ENCODE measurements at regions not wholly inside any gene's neighbourhood (a gene's known extent, or its start where the extent isn't known, plus 50 kb on each side); places are given as distances from the start of the nearest gene placed in this dataset.

DNA sequence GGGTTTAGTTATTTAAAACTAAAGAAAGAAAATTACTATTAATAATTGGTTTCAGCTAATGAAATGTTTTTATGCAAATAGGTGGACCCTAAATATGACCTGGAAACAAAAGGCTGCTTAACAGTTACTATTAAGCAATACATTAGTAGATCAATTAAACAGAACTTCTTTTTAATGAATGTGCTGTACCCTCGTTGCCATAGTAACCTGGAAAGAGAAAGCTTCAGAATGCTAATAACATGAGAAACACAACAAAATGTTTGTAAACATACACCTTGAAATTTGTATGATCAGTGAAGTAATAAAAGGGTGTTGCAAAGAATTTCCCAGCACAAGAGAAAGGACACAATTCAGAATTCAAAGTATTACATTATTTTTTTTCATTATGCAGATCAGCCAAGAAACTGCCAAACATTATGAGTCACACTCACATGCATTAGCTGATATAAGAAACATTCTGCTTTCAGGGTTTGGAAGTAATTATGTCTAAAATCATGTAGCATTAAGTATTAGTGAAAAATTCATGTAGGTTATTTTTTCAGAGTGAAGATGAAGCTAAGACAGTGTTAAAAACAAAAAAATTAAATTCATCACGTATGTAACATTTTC is 348.3 kb downstream of the ISL1 start:
- POLR2A ChIA-PET = no interaction called here

DNA sequence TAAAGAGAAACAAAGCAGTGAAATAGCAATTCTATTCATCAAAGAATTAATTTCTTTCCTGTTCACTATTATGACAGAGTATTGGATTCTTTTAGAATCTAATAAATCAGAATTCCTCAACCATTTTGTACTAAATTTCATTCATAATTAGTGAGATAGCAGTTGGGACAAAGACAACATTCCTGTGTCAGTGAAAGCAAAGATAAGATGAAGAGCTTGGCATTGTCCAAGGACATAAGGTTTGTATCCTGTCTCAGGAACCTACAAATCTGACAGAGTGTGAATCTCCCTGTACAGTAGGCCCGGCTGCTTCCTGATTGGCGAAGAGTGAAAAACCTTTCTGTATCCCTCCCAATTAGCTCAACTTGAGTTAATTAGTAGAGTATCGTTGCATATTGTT is 349.1 kb downstream of the ISL1 start:
- ChIA-PET POLR2A (no interaction called here), CTCF (no interaction called here)
- H3K4me3 ChIP-seq (ENCODE audit: low read depth, low read length) = no peak overlapping the region
- no peak for DNase-seq (ENCODE audit: low read depth, low spot score)
- TF ChIP-seq, protein P1, sequence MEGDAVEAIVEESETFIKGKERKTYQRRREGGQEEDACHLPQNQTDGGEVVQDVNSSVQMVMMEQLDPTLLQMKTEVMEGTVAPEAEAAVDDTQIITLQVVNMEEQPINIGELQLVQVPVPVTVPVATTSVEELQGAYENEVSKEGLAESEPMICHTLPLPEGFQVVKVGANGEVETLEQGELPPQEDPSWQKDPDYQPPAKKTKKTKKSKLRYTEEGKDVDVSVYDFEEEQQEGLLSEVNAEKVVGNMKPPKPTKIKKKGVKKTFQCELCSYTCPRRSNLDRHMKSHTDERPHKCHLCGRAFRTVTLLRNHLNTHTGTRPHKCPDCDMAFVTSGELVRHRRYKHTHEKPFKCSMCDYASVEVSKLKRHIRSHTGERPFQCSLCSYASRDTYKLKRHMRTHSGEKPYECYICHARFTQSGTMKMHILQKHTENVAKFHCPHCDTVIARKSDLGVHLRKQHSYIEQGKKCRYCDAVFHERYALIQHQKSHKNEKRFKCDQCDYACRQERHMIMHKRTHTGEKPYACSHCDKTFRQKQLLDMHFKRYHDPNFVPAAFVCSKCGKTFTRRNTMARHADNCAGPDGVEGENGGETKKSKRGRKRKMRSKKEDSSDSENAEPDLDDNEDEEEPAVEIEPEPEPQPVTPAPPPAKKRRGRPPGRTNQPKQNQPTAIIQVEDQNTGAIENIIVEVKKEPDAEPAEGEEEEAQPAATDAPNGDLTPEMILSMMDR (IDR thresholded peaks at IDR 0.05; ENCODE audit: insufficient read depth, low read length, missing control alignments) = no peak

More for the DNA sequence above, 348.3 kb downstream of the ISL1 start:
- no peak for DNase-seq (ENCODE audit: low read depth, low spot score)
- CTCF ChIA-PET = no interaction called here
- TF ChIP-seq, protein P1 (IDR thresholded peaks at IDR 0.05; ENCODE audit: insufficient read depth, low read length, missing control alignments) = no peak
- H3K4me3 ChIP-seq (ENCODE audit: low read depth, low read length) = no peak overlapping the region

DNA sequence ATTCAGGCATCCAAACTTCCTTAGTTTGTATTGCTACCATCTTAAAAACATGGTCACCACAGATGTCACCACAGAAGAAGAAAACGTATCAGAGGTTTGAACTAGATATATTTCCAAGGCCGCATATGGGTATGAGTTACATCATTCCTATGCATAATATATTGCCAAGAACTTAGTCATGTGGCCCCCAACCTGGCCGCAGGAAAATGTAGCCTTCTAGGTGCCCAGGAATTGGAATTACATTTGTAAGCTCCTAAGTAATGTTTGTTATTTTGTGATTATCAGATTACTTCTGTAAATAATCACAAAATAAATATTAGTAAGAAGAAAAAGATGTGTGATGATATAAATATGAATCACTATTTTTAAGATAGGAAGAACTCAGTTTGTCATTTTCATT is 351.4 kb downstream of the ISL1 start:
- CTCF ChIA-PET = no interaction called here
- POLR2A ChIA-PET = no interaction called here
- TF ChIP-seq, protein P1 (IDR thresholded peaks at IDR 0.05; ENCODE audit: insufficient read depth, low read length, missing control alignments) = no peak

DNA sequence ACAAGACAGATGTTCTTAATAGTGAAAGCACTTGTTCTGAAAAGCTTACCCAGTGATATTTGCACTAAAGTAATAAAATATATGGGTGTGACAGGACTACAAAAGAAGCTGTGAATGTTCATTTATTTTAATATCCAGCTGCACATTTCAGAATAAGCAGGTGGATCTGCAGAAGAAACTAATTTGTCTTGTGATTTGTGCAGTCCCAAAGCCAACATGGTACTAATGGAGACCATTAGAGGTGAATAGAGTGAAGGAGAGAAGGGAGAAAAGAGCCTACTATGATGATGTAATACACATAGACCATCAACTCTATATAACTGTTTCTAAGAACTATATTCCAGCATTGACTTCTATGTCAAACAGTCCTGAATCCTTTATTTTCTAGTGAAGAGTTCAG is 362.8 kb downstream of the ISL1 start:
- CTCF ChIA-PET = no interaction called here
- H3K4me3 ChIP-seq (ENCODE audit: low read depth, low read length) = no peak overlapping the region
- DNase-seq (ENCODE audit: low read depth, low spot score) = no peak
- POLR2A ChIA-PET = no interaction called here
- TF ChIP-seq, protein P1 (IDR thresholded peaks at IDR 0.05; ENCODE audit: insufficient read depth, low read length, missing control alignments) = no peak

More for the DNA sequence above, 351.4 kb downstream of the ISL1 start:
- no peak for DNase-seq (ENCODE audit: low read depth, low spot score)
- H3K4me3 ChIP-seq (ENCODE audit: low read depth, low read length) = no peak overlapping the region

DNA sequence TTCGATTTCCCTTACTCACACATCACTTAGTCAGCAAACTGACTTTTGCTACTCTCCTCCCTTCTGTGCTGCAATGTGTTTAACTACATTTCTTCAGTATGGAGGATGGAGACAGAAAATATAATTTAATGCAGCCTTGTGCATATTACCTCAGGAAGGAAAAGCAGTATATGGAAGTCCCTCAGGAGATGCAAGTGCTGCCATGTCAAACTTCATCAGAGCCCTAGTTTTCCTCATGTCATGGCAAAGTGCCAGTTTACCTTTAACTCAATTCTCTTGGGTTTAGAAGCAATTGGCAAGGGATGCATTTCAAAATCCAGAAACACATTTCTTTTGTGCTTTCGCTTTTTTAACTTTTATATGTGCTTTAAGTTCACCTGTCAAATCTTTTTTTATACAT is 365.4 kb downstream of the ISL1 start:
- H3K4me3 ChIP-seq (ENCODE audit: low read depth, low read length) = no peak overlapping the region
- ChIA-PET POLR2A (no interaction called here), CTCF (no interaction called here)
- no peak for DNase-seq (ENCODE audit: low read depth, low spot score)
- TF ChIP-seq, protein P1 (IDR thresholded peaks at IDR 0.05; ENCODE audit: insufficient read depth, low read length, missing control alignments) = no peak
